HepG2 (cell line): ENCODE measurements at regions not wholly inside any gene's neighbourhood (a gene's known extent, or its start where the extent isn't known, plus 50 kb on each side); places are given as distances from the start of the nearest gene placed in this dataset.

Experiments
- ATAC-seq: fragments of 200-7000 bp; cut with Tn5 transposase; 3 replicates; pipeline ENCODE4 v1.9.1; 2020; ENCODE audit warnings: mild to moderate bottlenecking, moderate library complexity
- BruUV-seq: library from RNA; stranded (reverse); fragments of 400-500 nt; replicated peaks from 2 replicates; lab custom pipeline; 2021; lab: Mats Ljungman, UMichigan
- CTCF ChIA-PET: fragments of 300-600 bp; formaldehyde crosslinking; extraction: SDS; loops from one replicate; lab custom pipeline; 2021; ENCODE audit warnings: low total read pairs, inconsistent platforms, low intra/inter-chr PET ratio; lab: Yijun Ruan, JAX
- POLR2A ChIA-PET: fragments of 350-600 bp; sonication (Branson Sonifier 250); formaldehyde crosslinking; loops from one replicate; lab custom pipeline; 2020; ENCODE audit warnings: antibody characterized with exemption, inconsistent platforms; lab: Yijun Ruan, JAX
- DNase-seq: peaks from one replicate; pipeline ENCODE4 v3.0.0-alpha.2; 2015; ENCODE audit warnings: low spot score
- FAIRE-seq: peaks from 3 replicates; lab custom pipeline; 2011; peaks lifted over from hg19 to GRCh38; lab: Jason Lieb, UNC
- H2AFZ ChIP-seq: one replicate; pipeline ENCODE4 v1.6.1; 2011; ENCODE audit warnings: low read length, inconsistent platforms
- H3K27ac ChIP-seq: fragments of 300-600 bp; 3 replicates; pipeline ENCODE4 v1.8.0; 2011; ENCODE audit warnings: mixed run types, mild to moderate bottlenecking, mixed read lengths, low read length, inconsistent platforms; ENCODE audit not compliant: insufficient read depth; ENCODE audit errors: extremely low read length
- H3K27me3 ChIP-seq, 2 experiments: fragments of 200-600 bp in 1 of 2; 2 replicates in 1 of 2; 3 replicates in 1 of 2; pipeline versions ENCODE4 v1.6.0 to v1.8.0; 2011; ENCODE audit warnings: low read length in 2 of 2, mild to moderate bottlenecking in 2 of 2, moderate library complexity in 2 of 2, inconsistent platforms in 1 of 2; ENCODE audit not compliant: insufficient read depth in 2 of 2, control insufficient read depth in 1 of 2
- H3K36me3 ChIP-seq, 2 experiments: fragments of 200-600 bp in 1 of 2; replicated peaks in 1 of 2; 2 replicates in 1 of 2; 3 replicates in 1 of 2; pipeline versions ENCODE4 v1.5.1 to v1.8.0; 2011; ENCODE audit warnings: low read length in 2 of 2, inconsistent platforms in 1 of 2; ENCODE audit not compliant: insufficient read depth in 2 of 2, control insufficient read depth in 1 of 2
- H3K4me1 ChIP-seq: 2 replicates; pipeline ENCODE4 v1.5.1; 2012; ENCODE audit warnings: low read length, inconsistent platforms; ENCODE audit not compliant: insufficient read depth
- H3K4me2 ChIP-seq: 2 replicates; pipeline ENCODE4 v1.6.0; 2011; ENCODE audit warnings: low read depth, low read length, inconsistent platforms
- H3K4me3 ChIP-seq, 3 experiments: fragments of 200-600 bp in 1 of 3; sonication (generic), shearing (Covaris generic) in 1 of 3; replicated peaks in 1 of 3; 2 replicates each; pipeline ENCODE4 v1.5.1; 2011 to 2016; ENCODE audit warnings: low read length in 3 of 3, inconsistent platforms in 2 of 3, low read depth in 2 of 3, mild to moderate bottlenecking in 2 of 3, control low read depth in 1 of 3, mixed read lengths in 1 of 3; ENCODE audit not compliant: insufficient read depth in 1 of 3
- H3K79me2 ChIP-seq: one replicate; pipeline ENCODE4 v1.6.1; 2011; ENCODE audit warnings: low read length, inconsistent platforms; ENCODE audit not compliant: insufficient read depth
- H3K9ac ChIP-seq: 2 replicates; pipeline ENCODE4 v1.6.0; 2011; ENCODE audit warnings: mild to moderate bottlenecking, low read depth, low read length, inconsistent platforms; ENCODE audit not compliant: insufficient read depth
- H3K9me3 ChIP-seq: 2 replicates; pipeline ENCODE4 v1.5.1; 2012; ENCODE audit warnings: mild to moderate bottlenecking, low read length
- H4K20me1 ChIP-seq: 2 replicates; pipeline ENCODE4 v1.6.0; 2011; ENCODE audit warnings: inconsistent platforms, mild to moderate bottlenecking, low read length, moderate library complexity; ENCODE audit not compliant: insufficient read depth
- ARNT ChIP-seq: fragments of 450-650 bp; IDR thresholded peaks from 2 replicates; pipeline ENCODE4 v1.6.1; 2017
- EHMT2 ChIP-seq: fragments of 200-600 bp; sonication (generic); IDR thresholded peaks from 2 replicates; pipeline ENCODE4 v1.7.0; 2017; ENCODE audit warnings: antibody characterized with exemption, low read depth, low read length, borderline replicate concordance
- HNF4A ChIP-seq: sonication (generic); formaldehyde crosslinking; IDR thresholded peaks from 2 replicates; pipeline ENCODE4 v1.4.0; 2020; ENCODE audit warnings: missing genetic modification reagents
- KLF11 ChIP-seq: IDR thresholded peaks from 2 replicates; pipeline ENCODE4 v1.6.1; 2016; ENCODE audit warnings: missing compliant biosample characterization
- MAFK ChIP-seq, 2 experiments: IDR thresholded peaks in 1 of 2; conservative IDR thresholded peaks in 1 of 2; 2 replicates each; pipeline ENCODE4 v1.6.1; 2011; ENCODE audit warnings: improper control_type of control experiment in 2 of 2, low read length in 2 of 2
- MTF1 ChIP-seq: sonication (generic); formaldehyde crosslinking; IDR thresholded peaks from 2 replicates; pipeline ENCODE4 v1.5.0; 2020; ENCODE audit warnings: missing genetic modification reagents
- MXI1 ChIP-seq: IDR thresholded peaks from 3 replicates; pipeline ENCODE4 v1.6.1; 2012; ENCODE audit warnings: low read depth, low read length, inconsistent platforms, borderline replicate concordance
- PHF20 ChIP-seq: sonication (generic); formaldehyde crosslinking; IDR thresholded peaks from 2 replicates; pipeline ENCODE4 v1.5.0; 2020; ENCODE audit warnings: mild to moderate bottlenecking, missing genetic modification reagents
- SNAPC2 ChIP-seq: sonication (generic); formaldehyde crosslinking; IDR thresholded peaks from 2 replicates; pipeline ENCODE4 v1.8.1; 2022; ENCODE audit warnings: mild to moderate bottlenecking, missing genetic modification reagents
- SUZ12 ChIP-seq: fragments of 150-350 bp; IDR thresholded peaks from 2 replicates; pipeline ENCODE4 v1.6.1; 2014; ENCODE audit warnings: low read depth, low read length
- THAP7 ChIP-seq: sonication (generic); formaldehyde crosslinking; IDR thresholded peaks from 2 replicates; pipeline ENCODE4 v1.8.1; 2023; ENCODE audit warnings: mild to moderate bottlenecking, missing genetic modification reagents
- ZNF121 ChIP-seq: sonication (generic); formaldehyde crosslinking; IDR thresholded peaks from 2 replicates; pipeline ENCODE4 v1.5.0; 2020; ENCODE audit warnings: mild to moderate bottlenecking, missing genetic modification reagents
- ZNF24 ChIP-seq: fragments of 450-650 bp; IDR thresholded peaks from 2 replicates; pipeline ENCODE4 v1.6.1; 2017; ENCODE audit warnings: antibody characterized with exemption, mild to moderate bottlenecking
- ZNF451 ChIP-seq: sonication (generic); formaldehyde crosslinking; IDR thresholded peaks from 2 replicates; pipeline ENCODE4 v1.5.0; 2020; ENCODE audit warnings: mild to moderate bottlenecking, missing genetic modification reagents
- ZNF556 ChIP-seq: sonication (generic); formaldehyde crosslinking; IDR thresholded peaks from 2 replicates; pipeline ENCODE4 v1.4.0; 2020; ENCODE audit warnings: mild to moderate bottlenecking, missing genetic modification reagents, borderline replicate concordance
- ZNF782 ChIP-seq: sonication (generic); formaldehyde crosslinking; IDR thresholded peaks from 2 replicates; pipeline ENCODE4 v1.4.0; 2020; ENCODE audit warnings: missing genetic modification reagents, mild to moderate bottlenecking, borderline replicate concordance
- WGBS: methylation state at CpG from one replicate; pipeline ENCODE4 v1.1.6; 2017; ENCODE audit warnings: low lambda C conversion rate; 5-methylcytosine and 5-hydroxymethylcytosine counted together
- in situ Hi-C: cut with HindIII; loops from 2 replicates; pipeline ENCODE4 v1.10.0; 2017; ENCODE audit warnings: low pct_unique_long_range_greater_than_20kb; ENCODE audit not compliant: extremely low pct_ligation_motif_present
- intact Hi-C: fragments of 100-400 bp; cut with micrococcal nuclease; formaldehyde crosslinking; loops from one replicate; pipeline ENCODE4 v1.10.0; 2022; ENCODE audit not compliant: unreplicated experiment
- TF ChIP-seq, protein P1 (sequence below): fragments of 450-650 bp; IDR thresholded peaks from 2 replicates; pipeline ENCODE4 v1.6.1; 2016
- TF ChIP-seq, protein P2 (sequence below), 2 experiments: fragments of 450-650 bp in 1 of 2; sonication (generic) in 1 of 2; formaldehyde crosslinking; IDR thresholded peaks; 2 replicates each; pipeline versions ENCODE4 v1.5.0 to v1.8.0; 2020 to 2022; ENCODE audit warnings: mild to moderate bottlenecking in 1 of 2, missing genetic modification reagents in 1 of 2

DNA sequence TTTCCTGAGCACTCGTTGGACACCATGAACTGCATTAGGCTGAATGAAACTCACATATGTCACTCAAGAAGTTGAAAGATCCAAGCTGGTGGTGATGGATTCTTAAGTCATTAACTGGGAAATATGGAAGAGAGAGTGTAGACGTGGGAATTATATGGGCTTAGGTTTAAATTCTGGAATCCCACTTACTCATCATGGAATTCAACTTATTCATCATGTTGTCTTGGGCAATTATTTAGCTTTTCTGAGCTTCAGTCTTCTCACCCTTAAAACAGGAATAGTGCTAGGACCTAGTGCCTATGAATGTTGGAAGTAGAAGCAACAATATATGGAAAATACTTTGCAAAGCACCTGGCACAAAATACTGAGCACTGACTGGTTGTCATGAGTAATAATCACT is 292.4 kb upstream of the TBX3 start:
- ChIA-PET CTCF (no interaction called here), POLR2A (interaction anchor here (1.3 kb wide), 1 partner anchor 292 kb away, joined by 4 read pairs; the partner anchor contains the start of gene TBX3)
- no peak for ATAC-seq
- no peaks in the 10 kb centered on the region for H3K9me3 ChIP-seq
- H3K4me1 ChIP-seq: peaks cover 15% of the 10 kb centered on the region
- no peak overlapping the region for H3K9ac ChIP-seq
- no TSS peak for BruUV-seq
- no peaks in the 10 kb centered on the region for H4K20me1 ChIP-seq
- H3K27ac ChIP-seq: no peak overlapping the region
- H3K36me3 ChIP-seq: no peaks in the 10 kb centered on the region
- H3K79me2 ChIP-seq: no peaks in the 10 kb centered on the region
- intact Hi-C loops: no loop called here
- H3K27me3 ChIP-seq: no peaks in the 10 kb centered on the region
- H3K4me2 ChIP-seq: no peak overlapping the region
- 80% methylated on average over 2 of the region's 2 CpGs for WGBS
- no peak for FAIRE-seq
- H2AFZ ChIP-seq: no peak overlapping the region
- TF ChIP-seq EHMT2 (no peak), KLF11 (CRISPR knock-in tag) (no peak), ZNF451 (no peak), ZNF556 (CRISPR knock-in tag) (no peak), MAFK (conservative IDR thresholded peaks at IDR 0.05 in 1 of 2, IDR thresholded peaks at IDR 0.05 in 1 of 2; ENCODE audit: low read length in 2 of 2) (no peak), PHF20 (CRISPR knock-in tag) (no peak), ZNF121 (CRISPR knock-in tag) (no peak), MXI1 (no peak), SNAPC2 (CRISPR knock-in tag) (no peak), HNF4A (no peak), THAP7 (CRISPR knock-in tag) (no peak), ARNT (no peak), ZNF24 (no peak), SUZ12 (no peak), ZNF782 (CRISPR knock-in tag) (no peak), MTF1 (CRISPR knock-in tag) (no peak)
- TF ChIP-seq, protein P1, sequence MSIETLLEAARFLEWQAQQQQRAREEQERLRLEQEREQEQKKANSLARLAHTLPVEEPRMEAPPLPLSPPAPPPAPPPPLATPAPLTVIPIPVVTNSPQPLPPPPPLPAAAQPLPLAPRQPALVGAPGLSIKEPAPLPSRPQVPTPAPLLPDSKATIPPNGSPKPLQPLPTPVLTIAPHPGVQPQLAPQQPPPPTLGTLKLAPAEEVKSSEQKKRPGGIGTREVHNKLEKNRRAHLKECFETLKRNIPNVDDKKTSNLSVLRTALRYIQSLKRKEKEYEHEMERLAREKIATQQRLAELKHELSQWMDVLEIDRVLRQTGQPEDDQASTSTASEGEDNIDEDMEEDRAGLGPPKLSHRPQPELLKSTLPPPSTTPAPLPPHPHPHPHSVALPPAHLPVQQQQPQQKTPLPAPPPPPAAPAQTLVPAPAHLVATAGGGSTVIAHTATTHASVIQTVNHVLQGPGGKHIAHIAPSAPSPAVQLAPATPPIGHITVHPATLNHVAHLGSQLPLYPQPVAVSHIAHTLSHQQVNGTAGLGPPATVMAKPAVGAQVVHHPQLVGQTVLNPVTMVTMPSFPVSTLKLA: no peak
- TF ChIP-seq, protein P2, sequence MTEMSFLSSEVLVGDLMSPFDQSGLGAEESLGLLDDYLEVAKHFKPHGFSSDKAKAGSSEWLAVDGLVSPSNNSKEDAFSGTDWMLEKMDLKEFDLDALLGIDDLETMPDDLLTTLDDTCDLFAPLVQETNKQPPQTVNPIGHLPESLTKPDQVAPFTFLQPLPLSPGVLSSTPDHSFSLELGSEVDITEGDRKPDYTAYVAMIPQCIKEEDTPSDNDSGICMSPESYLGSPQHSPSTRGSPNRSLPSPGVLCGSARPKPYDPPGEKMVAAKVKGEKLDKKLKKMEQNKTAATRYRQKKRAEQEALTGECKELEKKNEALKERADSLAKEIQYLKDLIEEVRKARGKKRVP (CRISPR knock-in tag; IDR thresholded peaks at IDR 0.05): no peak
- in situ Hi-C loops: no loop called here
- DNase-seq: no peak
- H3K4me3 ChIP-seq: no peak overlapping the region
